Mesenchymal stem cell (in vitro differentiated cells and primary cell): ENCODE measurements at regions not wholly inside any gene's neighbourhood (a gene's known extent, or its start where the extent isn't known, plus 50 kb on each side); places are given as distances from the start of the nearest gene placed in this dataset.
A peak's percentile ranks its signal among the peaks of the same experiment; 100 is the strongest.

ENCODE experiments used
- DNase-seq: peaks from one replicate; pipeline ENCODE4 v3.0.0-alpha.2; 2013
- H2AFZ ChIP-seq: one replicate; pipeline ENCODE4 v1.6.1; 2013; ENCODE audit warnings: low read depth, mild to moderate bottlenecking, control low read depth, inconsistent platforms, low read length, moderate library complexity
- H2AK5ac ChIP-seq: 2 replicates; pipeline ENCODE4 v1.6.1; 2013; ENCODE audit warnings: low read length, moderate library complexity, mild to moderate bottlenecking, inconsistent platforms; ENCODE audit not compliant: severe bottlenecking
- H2BK120ac ChIP-seq: one replicate; pipeline ENCODE4 v1.6.1; 2013; ENCODE audit warnings: low read depth, mild to moderate bottlenecking, inconsistent platforms, low read length, moderate library complexity
- H2BK12ac ChIP-seq, 2 experiments: one replicate each; pipeline ENCODE4 v1.6.1; 2013; ENCODE audit warnings: inconsistent platforms in 2 of 2, low read length in 2 of 2, mild to moderate bottlenecking in 2 of 2, moderate library complexity in 2 of 2, control low read depth in 1 of 2
- H2BK15ac ChIP-seq: one replicate; pipeline ENCODE4 v1.6.1; 2013; ENCODE audit warnings: mild to moderate bottlenecking, low read depth, inconsistent platforms; ENCODE audit not compliant: poor library complexity, severe bottlenecking
- H2BK5ac ChIP-seq: 2 replicates; pipeline ENCODE4 v1.6.1; 2013; ENCODE audit warnings: low read depth, mild to moderate bottlenecking, low read length, control low read depth, inconsistent platforms; ENCODE audit not compliant: poor library complexity, severe bottlenecking
- H3K14ac ChIP-seq, 2 experiments: one replicate each; pipeline ENCODE4 v1.6.1; 2013; ENCODE audit warnings: inconsistent platforms in 2 of 2, low read length in 2 of 2, control low read depth in 1 of 2, mild to moderate bottlenecking in 1 of 2, moderate library complexity in 1 of 2
- H3K18ac ChIP-seq, 2 experiments: one replicate each; pipeline ENCODE4 v1.6.1; 2013; ENCODE audit warnings: inconsistent platforms in 2 of 2, low read length in 2 of 2, control low read depth in 1 of 2, low read depth in 1 of 2, mild to moderate bottlenecking in 1 of 2
- H3K23ac ChIP-seq, 2 experiments: one replicate each; pipeline ENCODE4 v1.6.1; 2013; ENCODE audit warnings: inconsistent platforms in 2 of 2, low read length in 2 of 2, mild to moderate bottlenecking in 2 of 2, moderate library complexity in 2 of 2, control low read depth in 1 of 2
- H3K27ac ChIP-seq: 2 replicates; pipeline ENCODE4 v1.5.1; 2013; ENCODE audit warnings: mild to moderate bottlenecking, moderate library complexity, low read length, control low read depth, inconsistent platforms; ENCODE audit not compliant: poor library complexity, severe bottlenecking
- H3K27me3 ChIP-seq, 2 experiments: 2 replicates each; pipeline versions ENCODE4 v1.6.1 to v1.7.0; 2013; ENCODE audit warnings: low read length in 2 of 2, mild to moderate bottlenecking in 2 of 2, moderate library complexity in 2 of 2, control low read depth in 1 of 2, inconsistent platforms in 1 of 2; ENCODE audit not compliant: control insufficient read depth in 1 of 2, insufficient read depth in 1 of 2
- H3K36me3 ChIP-seq, 2 experiments: 2 replicates each; pipeline versions ENCODE4 v1.6.1 to v1.7.0; 2013; ENCODE audit warnings: low read length in 2 of 2, control low read depth in 1 of 2, inconsistent platforms in 1 of 2, low read depth in 1 of 2, mild to moderate bottlenecking in 1 of 2; ENCODE audit not compliant: insufficient read depth in 2 of 2, control insufficient read depth in 1 of 2
- H3K4ac ChIP-seq, 2 experiments: one replicate each; pipeline ENCODE4 v1.6.1; 2013; ENCODE audit warnings: inconsistent platforms in 2 of 2, low read length in 2 of 2, mild to moderate bottlenecking in 2 of 2, moderate library complexity in 2 of 2, control low read depth in 1 of 2, low read depth in 1 of 2
- H3K4me1 ChIP-seq: 2 replicates; pipeline ENCODE4 v1.6.1; 2013; ENCODE audit warnings: low read depth, low read length, control low read depth; ENCODE audit not compliant: control insufficient read depth, insufficient read depth
- H3K4me2 ChIP-seq: 2 replicates; pipeline ENCODE4 v1.6.1; 2013; ENCODE audit warnings: low read length, mild to moderate bottlenecking, inconsistent platforms; ENCODE audit not compliant: poor library complexity, severe bottlenecking
- H3K4me3 ChIP-seq, 2 experiments: 2 replicates each; pipeline versions ENCODE4 v1.5.1 to v1.7.0; 2013; ENCODE audit warnings: low read length in 2 of 2, mild to moderate bottlenecking in 2 of 2, control low read depth in 1 of 2, low read depth in 1 of 2; ENCODE audit not compliant: insufficient read depth in 1 of 2
- H3K79me1 ChIP-seq: replicated peaks from 2 replicates; pipeline ENCODE4 v1.6.1; 2013; ENCODE audit warnings: mild to moderate bottlenecking, control low read depth, low read length, inconsistent platforms; ENCODE audit not compliant: poor library complexity, severe bottlenecking
- H3K9ac ChIP-seq: 2 replicates; pipeline ENCODE4 v1.7.0; 2013; ENCODE audit warnings: mild to moderate bottlenecking, low read length, moderate library complexity
- H3K9me3 ChIP-seq: 2 replicates; pipeline ENCODE4 v1.7.0; 2013; ENCODE audit warnings: mild to moderate bottlenecking, low read length; ENCODE audit not compliant: control insufficient read depth
- H4K8ac ChIP-seq: one replicate; pipeline ENCODE4 v1.6.1; 2013; ENCODE audit warnings: inconsistent platforms, mild to moderate bottlenecking, low read length, moderate library complexity
- H4K91ac ChIP-seq: one replicate; pipeline ENCODE4 v1.6.1; 2013; ENCODE audit warnings: mild to moderate bottlenecking, low read length, inconsistent platforms
- WGBS: methylation state at CpG from one replicate; pipeline ENCODE4 v1.1.7; 2013; ENCODE audit warnings: mixed read lengths; 5-methylcytosine and 5-hydroxymethylcytosine counted together

- no peak overlapping the region for H2BK12ac ChIP-seq
- no peak overlapping the region for H2BK15ac ChIP-seq
- H4K8ac ChIP-seq = no peak overlapping the region
- H3K9me3 ChIP-seq = no peaks in the 10 kb centered on the region
- no peak for DNase-seq
- no peak overlapping the region for H3K9ac ChIP-seq
- H3K4me3 ChIP-seq = no peak overlapping the region
- no peak overlapping the region for H3K14ac ChIP-seq
- no peaks in the 10 kb centered on the region for H3K79me1 ChIP-seq
- H3K27ac ChIP-seq = no peak overlapping the region
- peaks cover 8 to 12% of the 10 kb centered on the region in 2 experiments for H3K27me3 ChIP-seq
- H3K23ac ChIP-seq = no peak overlapping the region
- H3K4me2 ChIP-seq = no peak overlapping the region
- 98% methylated on average over 4 of the region's 4 CpGs for WGBS
- no peak overlapping the region for H2BK120ac ChIP-seq
- H2AFZ ChIP-seq = no peak overlapping the region
- H4K91ac ChIP-seq = no peak overlapping the region
- no peaks in the 10 kb centered on the region for H3K4me1 ChIP-seq
- no peak overlapping the region for H2BK5ac ChIP-seq
- no peaks in the 10 kb centered on the region for H3K36me3 ChIP-seq
- H3K4ac ChIP-seq = no peak overlapping the region
- no peak overlapping the region for H2AK5ac ChIP-seq
- no peak overlapping the region for H3K18ac ChIP-seq
Observed at GRCh38 chr6:27619436-27619835, 146.5 kb upstream of the ZNF184 start.

GRCh38 chr6:27617700-27618689, 145.1 kb upstream of the ZNF184 start:
- Histone ChIP-seq H4K8ac (no peak overlapping the region), H4K91ac (no peak overlapping the region), H3K18ac (no peak overlapping the region), H3K4me2 (peak overlapping the region; percentile 91), H3K4me1 (no peaks in the 10 kb centered on the region), H3K14ac (no peak overlapping the region), H3K36me3 (no peaks in the 10 kb centered on the region), H3K27me3 (peaks cover 2 to 6% of the 10 kb centered on the region in 2 experiments), H3K23ac (no peak overlapping the region), H2BK120ac (no peak overlapping the region), H3K9me3 (no peaks in the 10 kb centered on the region), H2BK12ac (no peak overlapping the region), H2BK15ac (no peak overlapping the region), H3K9ac (peak overlapping the region; percentile 86), H2AFZ (peak overlapping the region; percentile 72), H3K79me1 (no peaks in the 10 kb centered on the region), H3K4me3 (peak overlapping the region in 1 of 2 experiments; percentile 85), H2BK5ac (no peak overlapping the region), H3K4ac (no peak overlapping the region), H2AK5ac (no peak overlapping the region), H3K27ac (no peak overlapping the region)
- 23% methylated on average over 29 of the region's 32 CpGs for WGBS
- peak; percentile 62 for DNase-seq

GRCh38 chr6:27617046-27617687, 144.3 kb upstream of the ZNF184 start:
- Histone ChIP-seq H3K27me3 (peaks cover 0 to 9% of the 10 kb centered on the region in 2 experiments), H3K23ac (no peak overlapping the region), H4K8ac (no peak overlapping the region), H2AFZ (peak overlapping the region; percentile 93), H3K18ac (no peak overlapping the region), H3K4me3 (peak overlapping the region; percentile 28 to 85), H3K4me1 (no peaks in the 10 kb centered on the region), H2BK15ac (no peak overlapping the region), H4K91ac (no peak overlapping the region), H2BK5ac (no peak overlapping the region), H3K4ac (no peak overlapping the region), H3K79me1 (no peaks in the 10 kb centered on the region), H2AK5ac (no peak overlapping the region), H3K36me3 (no peaks in the 10 kb centered on the region), H3K9ac (peak overlapping the region; percentile 86), H2BK120ac (no peak overlapping the region), H3K9me3 (no peaks in the 10 kb centered on the region), H3K4me2 (peak overlapping the region; percentile 91), H2BK12ac (no peak overlapping the region), H3K14ac (no peak overlapping the region), H3K27ac (no peak overlapping the region)
- DNase-seq = peak; percentile 49
- under 1% methylated on average over 14 of the region's 18 CpGs for WGBS
